Caco-2 (cell line): ENCODE measurements at regions not wholly inside any gene's neighbourhood (a gene's known extent, or its start where the extent isn't known, plus 50 kb on each side); places are given as distances from the start of the nearest gene placed in this dataset.

Experiments used
- BruUV-seq: library from RNA; stranded (reverse); fragments of 400-500 nt; replicated peaks from 2 replicates; lab custom pipeline; 2021; lab: Mats Ljungman, UMichigan
- CTCF ChIA-PET: fragments of 300-600 bp; sonication (Branson Sonifier 250); formaldehyde crosslinking; loops from one replicate; lab custom pipeline; 2022; ENCODE audit warnings: antibody characterized with exemption; lab: Charles Lee
- POLR2A ChIA-PET: fragments of 300-600 bp; sonication (Branson Sonifier 250); formaldehyde crosslinking; loops from one replicate; lab custom pipeline; 2022; ENCODE audit warnings: antibody characterized with exemption; lab: Charles Lee
- DNase-seq, 2 experiments: peaks; one replicate each; pipeline versions ENCODE4 v3.0.0 to v3.0.0-alpha.2; 2020 to 2022
- H3K27me3 ChIP-seq: replicated peaks from 2 replicates; pipeline ENCODE4 v1.6.0; 2011; ENCODE audit warnings: low read length; ENCODE audit not compliant: control insufficient read depth, insufficient read depth
- H3K36me3 ChIP-seq: 2 replicates; pipeline ENCODE4 v1.5.1; 2011; ENCODE audit warnings: low read length; ENCODE audit not compliant: control insufficient read depth, insufficient read depth
- H3K4me1 ChIP-seq: fragments of 250-450 bp; sonication (Bioruptor Pico); 2 replicates; pipeline ENCODE4 v1.5.1; 2020; ENCODE audit warnings: mild to moderate bottlenecking
- H3K4me3 ChIP-seq: 2 replicates; pipeline ENCODE4 v1.5.1; 2011; ENCODE audit warnings: low read depth, mild to moderate bottlenecking, control low read depth, low read length
- H3K9me3 ChIP-seq: fragments of 250-450 bp; sonication (Bioruptor Pico); 2 replicates; pipeline ENCODE4 v1.5.1; 2020; ENCODE audit warnings: mild to moderate bottlenecking, moderate library complexity
- H3K27ac Mint-ChIP-seq: one replicate; pipeline ENCODE4 v1.8.0; 2022; ENCODE audit warnings: mixed read lengths; ENCODE audit not compliant: unreplicated experiment
- H3K27me3 Mint-ChIP-seq: one replicate; pipeline ENCODE4 v1.8.0; 2022; ENCODE audit warnings: mixed read lengths; ENCODE audit not compliant: insufficient read depth, unreplicated experiment
- H3K36me3 Mint-ChIP-seq: one replicate; pipeline ENCODE4 v1.8.0; 2022; ENCODE audit warnings: mild to moderate bottlenecking, mixed read lengths; ENCODE audit not compliant: insufficient read depth, unreplicated experiment
- H3K4me1 Mint-ChIP-seq: one replicate; pipeline ENCODE4 v1.8.0; 2022; ENCODE audit warnings: low read depth, mixed read lengths; ENCODE audit not compliant: unreplicated experiment
- H3K4me3 Mint-ChIP-seq: one replicate; pipeline ENCODE4 v1.8.0; 2022; ENCODE audit warnings: mild to moderate bottlenecking, moderate library complexity, mixed read lengths; ENCODE audit not compliant: unreplicated experiment
- H3K9me3 Mint-ChIP-seq: one replicate; pipeline ENCODE4 v1.8.0; 2022; ENCODE audit warnings: mixed read lengths; ENCODE audit not compliant: unreplicated experiment
- CTCF ChIP-seq, 2 experiments: fragments of 200-600 bp in 1 of 2; IDR thresholded peaks; 1 replicate in 1 of 2; 2 replicates in 1 of 2; pipeline versions ENCODE4 v1.5.1 to v1.8.0; 2011 to 2022; ENCODE audit warnings: antibody characterized with exemption in 1 of 2, control low read depth in 1 of 2, inconsistent platforms in 1 of 2, low read depth in 1 of 2, low read length in 1 of 2, mild to moderate bottlenecking in 1 of 2, moderate library complexity in 1 of 2; ENCODE audit not compliant: insufficient read depth in 1 of 2, severe bottlenecking in 1 of 2, unreplicated experiment in 1 of 2
- intact Hi-C: fragments of 100-400 bp; cut with micrococcal nuclease; formaldehyde crosslinking; loops from one replicate; pipeline ENCODE4 v1.10.0; 2022; ENCODE audit not compliant: unreplicated experiment

GRCh38 chr13:61722119-61722518, 306.5 kb upstream of the PCDH20 start:
- Mint-ChIP-seq H3K27me3 (peaks cover 3% of the 10 kb centered on the region), H3K36me3 (no peaks in the 10 kb centered on the region), H3K4me1 (no peaks in the 10 kb centered on the region), H3K9me3 (no peaks in the 10 kb centered on the region), H3K4me3 (no peak overlapping the region), H3K27ac (no peak overlapping the region)
- Histone ChIP-seq H3K9me3 (no peaks in the 10 kb centered on the region), H3K4me1 (no peaks in the 10 kb centered on the region), H3K4me3 (no peak overlapping the region), H3K36me3 (no peaks in the 10 kb centered on the region), H3K27me3 (no peaks in the 10 kb centered on the region)
- no peak for DNase-seq
- intact Hi-C loops = no loop called here
- TF ChIP-seq CTCF (IDR thresholded peaks at IDR 0.05; ENCODE audit: insufficient read depth in 1 of 2, low read depth in 1 of 2, low read length in 1 of 2, severe bottlenecking in 1 of 2, unreplicated experiment in 1 of 2) = no peak
- ChIA-PET CTCF (no interaction called here), POLR2A (no interaction called here)
- no TSS peak for BruUV-seq

DNA sequence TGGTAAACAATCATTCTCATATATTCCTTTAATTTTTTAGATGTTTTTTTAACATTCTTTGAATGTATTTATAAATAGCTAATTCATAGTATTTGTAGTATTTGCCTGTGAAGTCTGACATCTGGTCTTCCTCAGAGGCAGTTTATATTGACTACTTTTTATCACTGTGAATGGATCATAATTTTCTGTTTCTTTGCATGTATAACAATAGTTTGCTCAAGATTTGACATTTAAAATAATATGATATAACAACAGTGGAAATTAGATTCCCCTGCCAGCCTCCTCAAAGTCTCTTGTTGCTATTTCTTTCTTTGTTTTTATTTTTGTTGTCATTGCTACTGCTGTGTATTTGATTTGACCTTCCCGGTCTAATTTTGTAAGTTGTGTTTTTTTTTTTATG, 297.0 kb upstream of the PCDH20 start:
- no peak for DNase-seq
- Histone ChIP-seq H3K4me1 (no peaks in the 10 kb centered on the region), H3K36me3 (no peaks in the 10 kb centered on the region), H3K9me3 (no peaks in the 10 kb centered on the region), H3K4me3 (no peak overlapping the region), H3K27me3 (no peaks in the 10 kb centered on the region)
- CTCF ChIA-PET = no interaction called here
- Mint-ChIP-seq H3K4me3 (no peak overlapping the region), H3K4me1 (no peaks in the 10 kb centered on the region), H3K36me3 (no peaks in the 10 kb centered on the region), H3K27ac (no peak overlapping the region), H3K27me3 (no peaks in the 10 kb centered on the region), H3K9me3 (no peaks in the 10 kb centered on the region)
- no peak for TF ChIP-seq CTCF (IDR thresholded peaks at IDR 0.05; ENCODE audit: insufficient read depth in 1 of 2, low read depth in 1 of 2, low read length in 1 of 2, severe bottlenecking in 1 of 2, unreplicated experiment in 1 of 2)
- intact Hi-C loops = no loop called here
- POLR2A ChIA-PET = no interaction called here
- BruUV-seq = no TSS peak

- no peak overlapping the region for H3K4me3 Mint-ChIP-seq
- Histone ChIP-seq H3K4me1 (no peaks in the 10 kb centered on the region), H3K27me3 (no peaks in the 10 kb centered on the region), H3K36me3 (no peaks in the 10 kb centered on the region), H3K9me3 (no peaks in the 10 kb centered on the region), H3K4me3 (no peak overlapping the region)
- DNase-seq = no peak
- no peaks in the 10 kb centered on the region for H3K36me3 Mint-ChIP-seq
- no peak for TF ChIP-seq CTCF (IDR thresholded peaks at IDR 0.05; ENCODE audit: insufficient read depth in 1 of 2, low read depth in 1 of 2, low read length in 1 of 2, severe bottlenecking in 1 of 2, unreplicated experiment in 1 of 2)
- peaks cover 10% of the 10 kb centered on the region for H3K9me3 Mint-ChIP-seq
- H3K27ac Mint-ChIP-seq = no peak overlapping the region
- intact Hi-C loops = no loop called here
- no peaks in the 10 kb centered on the region for H3K27me3 Mint-ChIP-seq
- no peaks in the 10 kb centered on the region for H3K4me1 Mint-ChIP-seq
- POLR2A ChIA-PET = no interaction called here
- CTCF ChIA-PET = no interaction called here
- no TSS peak for BruUV-seq
Measured at GRCh38 chr13:61709258-61709657, 293.6 kb upstream of the PCDH20 start.
